ENCODE measurements at regions not wholly inside any gene's neighbourhood (a gene's known extent, or its start where the extent isn't known, plus 50 kb on each side); places are given as distances from the start of the nearest gene placed in this dataset.

DNA sequence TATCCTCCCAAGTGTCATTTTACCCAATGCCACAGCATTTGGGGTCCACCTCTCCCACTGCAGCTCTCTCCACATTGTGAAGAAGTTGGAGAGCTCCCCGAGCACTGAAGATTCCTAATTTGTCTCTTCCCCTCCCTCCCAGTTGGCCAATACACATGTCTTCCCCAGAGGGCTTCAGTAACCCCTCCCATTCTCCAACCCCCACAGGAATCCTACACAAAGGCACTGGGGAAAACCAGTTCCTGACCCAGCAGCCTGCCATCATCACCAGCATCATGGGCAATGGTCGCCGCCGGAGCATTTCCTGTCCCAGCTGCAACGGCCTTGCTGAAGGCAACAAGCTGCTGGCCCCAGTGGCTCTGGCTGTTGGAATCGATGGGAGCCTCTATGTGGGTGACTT lies 87.3 kb upstream of the WWC1 start:
- DNase-seq (ENCODE audit: low spot score) (no peak), FAIRE-seq (no peak)

DNA sequence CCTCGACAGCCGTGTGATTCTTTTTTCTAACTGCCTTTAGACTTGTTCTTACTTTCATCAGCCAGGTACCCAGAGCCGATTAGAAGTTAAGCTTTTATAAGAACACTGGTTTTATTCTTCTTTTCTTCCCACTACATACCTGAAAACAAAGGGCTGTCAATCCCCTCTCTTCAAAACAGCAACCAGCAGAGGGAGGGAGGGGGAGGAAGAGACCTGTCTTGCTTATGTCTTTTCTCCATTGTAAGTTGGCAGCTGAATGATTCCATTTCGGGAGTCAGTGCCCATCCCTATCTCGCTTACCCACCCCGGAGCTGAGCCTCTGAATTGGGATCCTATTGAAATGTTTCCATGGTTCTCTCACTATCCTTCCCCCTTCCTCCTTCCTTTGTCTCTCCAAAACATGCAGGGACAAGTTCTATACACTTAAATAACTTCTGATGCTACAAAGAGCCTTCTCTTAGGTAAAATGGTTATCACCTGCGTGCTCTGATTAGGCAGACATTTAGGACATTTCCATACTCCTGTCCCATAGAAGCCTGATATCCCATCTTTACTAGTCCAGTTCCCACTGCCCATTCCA lies 83.9 kb upstream of the WWC1 start:
- DNase-seq (ENCODE audit: low spot score) = no peak
- no peak for FAIRE-seq

DNA sequence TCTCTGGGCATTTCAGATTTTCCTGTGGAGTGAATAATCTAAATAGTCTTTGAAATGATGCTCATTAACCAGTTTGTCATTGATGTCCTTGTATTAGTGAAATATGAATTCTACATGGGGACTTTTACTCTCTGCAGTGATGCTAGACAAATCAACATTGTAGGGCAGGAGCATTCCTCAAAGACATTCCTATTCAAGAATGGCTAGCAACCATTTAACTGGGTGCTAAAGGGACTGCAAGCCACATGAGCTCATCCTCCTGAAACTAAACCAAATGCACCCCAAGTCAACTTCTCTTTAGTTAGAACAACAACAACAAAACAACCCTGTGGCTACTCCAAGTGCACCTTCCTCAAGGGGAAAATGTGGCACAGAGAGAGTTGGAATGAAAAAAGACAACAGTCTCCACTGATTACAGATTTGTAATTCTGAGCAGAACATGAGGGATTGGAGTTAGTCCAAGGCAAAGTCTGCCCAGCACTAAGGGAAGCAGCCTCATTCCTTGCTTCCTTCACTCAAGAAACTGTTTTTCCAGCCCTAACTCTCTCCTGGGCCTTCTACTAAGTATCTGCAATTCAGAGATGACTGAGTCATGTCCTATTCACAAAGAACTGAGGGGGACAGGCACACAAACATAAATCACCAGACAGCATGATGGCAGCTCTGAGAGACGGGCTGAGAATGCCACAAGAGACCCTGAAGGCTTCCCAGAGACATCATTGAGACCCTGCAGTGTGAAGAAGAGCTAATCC lies 82.0 kb upstream of the WWC1 start:
- no peak for FAIRE-seq

DNA sequence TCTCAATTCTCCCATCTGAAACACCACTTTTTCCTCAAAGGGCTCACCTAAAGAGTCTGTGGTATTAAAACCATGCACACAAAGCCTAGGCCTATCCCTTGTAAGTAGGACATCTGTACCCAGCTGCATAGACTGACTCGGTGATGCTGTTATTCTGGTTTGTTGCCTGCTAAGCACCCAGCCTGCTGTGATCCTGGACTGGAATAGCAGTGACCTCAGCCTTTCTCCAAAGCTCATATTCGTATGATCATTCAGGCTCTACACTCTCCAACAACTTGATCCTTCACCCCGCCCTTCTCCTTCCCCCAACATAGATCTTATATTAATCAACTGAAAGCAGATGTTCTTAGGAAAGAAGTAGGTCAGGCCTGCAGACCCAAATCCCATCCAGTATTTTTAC lies 81.4 kb upstream of the WWC1 start:
- DNase-seq (ENCODE audit: low spot score) (no peak), FAIRE-seq (no peak)

More for the DNA sequence above, 82.0 kb upstream of the WWC1 start:
- DNase-seq (ENCODE audit: low spot score) = no peak

DNA sequence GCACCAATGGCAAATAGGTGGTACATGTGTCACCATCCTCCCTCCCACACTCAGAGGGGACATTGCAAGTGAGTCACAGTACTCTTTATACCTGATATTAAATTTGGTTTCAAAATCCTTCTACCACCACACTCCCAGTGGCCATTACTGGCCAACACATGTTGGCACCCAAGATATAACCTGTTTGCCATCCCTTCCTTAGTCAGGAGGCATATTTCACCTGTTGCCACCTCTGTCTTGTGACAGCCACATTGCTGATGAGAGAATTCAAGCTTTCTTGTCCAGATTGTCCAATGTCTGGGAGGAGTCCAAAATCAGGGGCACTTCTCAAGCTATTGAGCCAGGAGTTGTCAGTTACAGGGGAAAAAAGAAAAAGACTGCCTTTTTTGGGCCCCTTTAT lies 80.2 kb upstream of the WWC1 start:
- no peak for FAIRE-seq
- DNase-seq (ENCODE audit: low spot score) = no peak

DNA sequence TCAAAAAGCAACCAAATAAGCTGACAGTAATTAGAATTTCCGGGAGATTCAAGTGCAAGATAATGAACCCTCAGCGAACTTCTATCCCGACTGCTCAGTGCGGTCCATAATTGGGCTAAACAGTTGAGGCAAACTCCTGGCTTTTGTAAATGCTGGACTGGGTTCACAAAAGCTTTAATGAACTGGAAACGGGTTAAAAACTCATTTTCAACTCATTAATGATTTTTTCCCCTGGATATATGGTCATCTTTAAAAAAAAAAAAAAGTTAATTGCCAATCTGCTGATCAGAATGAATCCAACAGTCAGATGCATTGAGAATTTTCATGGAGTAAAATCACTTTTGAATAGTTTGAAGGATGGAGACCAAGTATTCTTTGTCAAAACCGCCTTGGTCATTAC lies 79.5 kb upstream of the WWC1 start:
- FAIRE-seq (no peak), DNase-seq (ENCODE audit: low spot score) (no peak)

DNA sequence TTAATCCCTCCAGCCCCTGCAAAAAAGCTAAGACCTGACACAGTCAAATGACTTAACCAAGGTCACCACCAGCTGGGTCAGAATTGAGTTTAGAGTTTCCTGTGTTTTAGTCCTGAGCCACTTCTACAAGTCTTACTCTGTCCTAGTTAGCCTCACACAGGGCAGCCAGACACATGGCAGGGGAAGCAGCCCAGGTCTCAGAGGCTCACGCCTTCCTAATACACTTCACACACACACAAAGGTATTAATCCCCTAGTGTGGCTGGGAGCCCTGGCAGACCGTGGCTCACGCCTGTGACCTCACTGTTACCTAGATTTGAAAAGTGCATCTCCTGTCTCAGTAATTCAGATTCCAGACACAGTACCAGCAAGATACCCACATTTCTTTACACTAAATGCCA lies 77.4 kb upstream of the WWC1 start:
- no peak for FAIRE-seq
- DNase-seq (ENCODE audit: low spot score) = no peak

DNA sequence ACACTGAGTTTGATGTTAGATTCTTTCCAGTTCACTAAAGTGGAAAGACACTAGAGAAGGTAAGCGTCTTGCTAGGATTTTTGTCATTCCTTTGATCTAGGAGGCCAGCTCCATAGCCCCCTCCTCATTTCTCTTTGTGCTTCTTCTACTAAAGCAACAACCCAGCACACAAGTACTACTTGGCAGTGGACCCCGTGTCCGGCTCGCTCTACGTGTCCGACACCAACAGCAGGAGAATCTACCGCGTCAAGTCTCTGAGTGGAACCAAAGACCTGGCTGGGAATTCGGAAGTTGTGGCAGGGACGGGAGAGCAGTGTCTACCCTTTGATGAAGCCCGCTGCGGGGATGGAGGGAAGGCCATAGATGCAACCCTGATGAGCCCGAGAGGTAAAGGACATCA lies 76.6 kb upstream of the WWC1 start:
- FAIRE-seq (no peak), DNase-seq (ENCODE audit: low spot score) (no peak)

DNA sequence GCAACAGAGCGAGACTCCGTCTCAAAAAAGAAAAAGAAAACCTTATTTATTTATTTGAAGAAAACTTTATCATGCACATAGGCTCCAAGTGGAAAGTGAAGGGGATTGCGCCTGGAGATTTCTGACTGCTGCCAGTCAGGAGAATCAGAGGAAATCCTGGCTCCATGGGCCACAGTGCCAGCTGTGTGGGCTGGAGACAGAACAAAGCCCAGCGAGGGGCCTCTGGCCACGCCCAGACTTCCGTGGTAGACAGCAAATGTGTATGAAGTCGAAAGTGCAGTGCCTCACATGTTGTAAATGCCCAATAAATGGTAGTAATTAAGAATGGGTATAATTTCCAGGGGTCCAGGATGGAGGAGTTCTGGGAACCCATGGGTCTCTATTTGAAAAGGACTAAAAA lies 75.8 kb upstream of the WWC1 start:
- no peak for FAIRE-seq
- DNase-seq (ENCODE audit: low spot score) = no peak

DNA sequence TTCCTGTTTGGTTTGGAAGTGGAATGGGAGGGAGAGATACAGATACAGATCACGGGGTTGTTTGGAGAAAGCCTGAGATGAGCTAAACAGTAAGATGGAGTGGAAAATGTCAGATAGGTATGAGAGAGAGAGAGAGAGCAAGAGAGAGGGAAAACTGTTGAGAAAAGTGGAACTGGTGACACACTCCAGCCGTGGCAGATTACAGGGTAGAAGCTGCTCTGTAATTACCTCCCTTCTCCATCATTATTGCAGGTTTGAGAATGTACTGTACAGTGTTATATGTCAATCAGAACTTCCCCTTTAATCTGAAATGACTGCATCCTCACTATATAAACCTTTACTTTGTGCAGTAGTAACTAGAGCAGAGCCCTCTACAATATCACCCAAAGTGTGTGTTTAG lies 74.5 kb upstream of the WWC1 start:
- FAIRE-seq = no peak
- DNase-seq (ENCODE audit: low spot score) = no peak

DNA sequence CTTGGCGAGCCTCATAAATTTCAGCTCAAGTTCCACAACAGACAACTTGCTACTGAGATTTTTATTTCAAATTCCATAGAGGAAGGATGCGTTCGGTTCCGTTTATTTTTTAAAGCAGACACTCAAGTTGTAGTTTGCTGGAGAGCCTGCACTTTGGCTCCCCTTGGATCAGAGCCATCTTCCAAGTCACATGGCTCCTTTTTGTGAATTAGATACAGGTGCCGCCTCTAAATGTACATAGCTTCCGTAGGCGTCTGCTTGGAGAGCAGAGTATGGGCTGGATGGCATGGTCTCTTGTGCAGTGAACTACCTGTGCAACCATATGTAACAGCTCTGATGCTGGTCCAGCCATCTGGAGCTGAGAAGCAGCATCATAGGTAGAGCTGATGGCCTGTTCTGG lies 73.9 kb upstream of the WWC1 start:
- no peak for DNase-seq (ENCODE audit: low spot score)
- no peak for FAIRE-seq

DNA sequence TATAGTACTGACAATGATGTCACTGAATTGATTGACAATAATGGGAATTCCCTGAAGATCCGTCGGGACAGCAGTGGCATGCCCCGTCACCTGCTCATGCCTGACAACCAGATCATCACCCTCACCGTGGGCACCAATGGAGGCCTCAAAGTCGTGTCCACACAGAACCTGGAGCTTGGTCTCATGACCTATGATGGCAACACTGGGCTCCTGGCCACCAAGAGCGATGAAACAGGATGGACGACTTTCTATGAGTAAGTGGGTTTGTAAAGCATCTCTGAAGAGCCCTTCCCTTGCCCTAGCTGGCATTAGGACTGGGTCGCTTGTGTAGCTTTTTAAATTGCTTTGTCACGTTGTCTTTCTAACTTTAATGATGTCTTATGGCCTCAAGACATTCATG lies 72.7 kb upstream of the WWC1 start:
- FAIRE-seq (no peak), DNase-seq (ENCODE audit: low spot score) (no peak)

DNA sequence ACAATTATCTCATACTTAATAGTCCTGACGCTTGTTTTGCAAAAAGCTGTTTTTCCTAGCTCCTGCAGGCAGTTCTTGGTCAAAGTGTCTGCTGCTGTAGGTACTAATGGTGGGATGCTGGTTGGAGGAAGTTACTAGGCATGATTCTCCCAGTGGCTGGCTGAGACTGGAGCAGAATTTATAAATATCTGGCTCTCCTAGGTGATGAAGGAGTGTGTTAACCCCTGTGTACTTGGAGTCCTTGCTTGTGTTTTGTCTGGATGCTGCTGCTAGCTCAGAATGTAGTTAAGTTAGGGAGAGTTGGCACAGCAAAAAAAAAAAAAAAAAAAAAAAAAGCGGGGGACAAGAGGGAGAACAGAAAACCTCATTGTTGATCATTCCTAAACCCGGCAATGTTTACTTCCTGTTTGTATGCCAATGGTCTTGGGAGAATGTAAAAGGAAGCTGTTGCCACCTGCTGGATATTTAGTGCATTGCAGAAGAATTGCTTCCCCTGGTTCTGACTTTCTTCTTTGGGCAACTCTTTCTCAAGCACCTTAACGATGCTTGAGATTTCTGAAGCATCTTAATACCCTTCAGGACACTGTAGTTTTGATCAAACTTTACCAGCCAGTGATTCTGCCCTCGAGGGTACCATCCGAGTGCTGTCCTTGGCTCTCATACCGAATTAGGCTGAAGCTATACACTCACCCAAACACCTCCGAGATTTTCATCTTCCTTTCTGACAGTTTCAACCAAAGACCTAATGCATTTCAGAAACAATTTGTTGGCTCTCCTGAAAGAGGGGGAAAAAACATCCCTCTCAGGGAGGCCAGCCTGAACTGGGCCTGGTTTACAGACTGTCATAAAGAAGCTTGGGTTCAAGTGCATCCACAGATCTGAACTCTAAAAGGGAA lies 71.7 kb upstream of the WWC1 start:
- peak; percentile 71 for FAIRE-seq
- DNase-seq (ENCODE audit: low spot score) = peak; percentile 66

DNA sequence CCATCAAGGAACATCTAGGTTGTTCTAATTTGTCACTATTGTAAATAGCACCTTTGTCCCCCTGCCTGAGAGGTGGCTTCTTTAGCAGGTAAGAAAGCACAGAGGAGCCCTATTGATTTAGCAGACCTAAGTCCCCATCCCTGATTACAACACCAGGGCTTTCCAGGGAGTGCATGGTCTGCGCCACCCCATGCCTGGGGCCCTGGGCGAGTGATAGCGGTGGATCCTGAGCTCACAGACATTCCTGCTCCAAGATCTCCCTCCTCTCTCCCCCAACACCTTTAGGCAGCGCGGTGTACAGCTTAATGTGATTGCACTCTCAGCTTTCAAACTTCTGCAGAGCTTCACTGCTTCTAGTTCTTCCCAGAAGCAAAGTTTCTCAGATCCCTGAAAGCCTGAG lies 67.4 kb upstream of the WWC1 start:
- DNase-seq (ENCODE audit: low spot score) = no peak
- FAIRE-seq = no peak

DNA sequence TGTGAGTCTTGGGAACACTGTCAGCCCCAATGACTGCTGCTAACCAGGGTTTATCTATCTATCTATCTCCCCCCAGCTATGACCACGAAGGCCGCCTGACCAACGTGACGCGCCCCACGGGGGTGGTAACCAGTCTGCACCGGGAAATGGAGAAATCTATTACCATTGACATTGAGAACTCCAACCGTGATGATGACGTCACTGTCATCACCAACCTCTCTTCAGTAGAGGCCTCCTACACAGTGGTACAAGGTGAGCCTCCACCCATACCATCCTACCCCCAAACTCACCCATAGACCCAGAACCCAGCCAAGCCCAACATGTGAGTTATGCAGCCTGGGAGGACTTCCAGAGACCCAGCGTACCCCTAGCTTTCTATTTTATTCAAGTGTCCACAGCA lies 65.4 kb upstream of the WWC1 start:
- DNase-seq (ENCODE audit: low spot score) = no peak
- no peak for FAIRE-seq

DNA sequence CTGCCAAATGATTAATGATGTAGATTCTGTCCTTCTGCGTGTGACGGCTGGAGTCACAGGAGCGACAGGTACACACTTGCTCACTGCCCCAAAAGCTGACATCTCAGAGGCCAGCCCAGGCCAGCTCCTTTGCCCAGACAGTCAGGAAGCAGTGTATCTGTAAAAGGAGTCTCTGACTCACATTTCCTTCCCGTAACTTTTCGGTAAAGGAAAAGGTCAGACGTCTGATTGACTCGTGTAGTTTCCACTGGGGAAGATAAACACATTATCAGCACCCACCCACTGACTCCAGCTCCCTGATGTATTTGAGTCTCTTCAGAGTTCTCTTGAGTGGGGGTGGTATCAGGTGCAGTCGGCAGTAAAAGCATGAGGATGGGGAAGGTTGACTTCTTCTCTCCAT lies 64.4 kb upstream of the WWC1 start:
- DNase-seq (ENCODE audit: low spot score) (no peak), FAIRE-seq (no peak)

DNA sequence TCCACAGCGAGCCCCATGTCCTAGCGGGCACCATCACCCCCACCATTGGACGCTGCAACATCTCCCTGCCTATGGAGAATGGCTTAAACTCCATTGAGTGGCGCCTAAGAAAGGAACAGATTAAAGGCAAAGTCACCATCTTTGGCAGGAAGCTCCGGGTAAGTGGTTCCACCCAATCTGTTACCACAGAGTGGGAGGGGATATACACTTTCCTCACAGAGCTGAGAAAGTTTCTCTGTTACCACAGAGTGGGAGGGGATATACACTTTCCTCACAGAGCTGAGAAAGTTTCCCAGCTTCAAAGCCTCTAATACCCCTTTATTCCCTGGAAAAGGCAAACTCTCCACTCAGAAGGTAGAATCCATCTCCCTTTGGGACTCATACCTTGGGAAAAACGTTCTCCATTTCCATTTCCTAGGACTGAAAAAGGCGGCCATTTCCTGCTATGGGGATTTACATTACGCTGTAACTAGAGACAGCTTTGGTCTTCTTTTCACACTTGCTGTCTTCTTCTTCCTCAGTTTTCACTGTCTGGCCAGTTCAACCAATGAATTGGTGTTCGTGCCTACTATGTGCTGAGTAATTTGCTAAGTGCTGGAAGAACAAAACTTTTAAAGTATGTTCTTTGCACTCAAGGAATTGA lies 63.4 kb upstream of the WWC1 start:
- FAIRE-seq (no peak), DNase-seq (ENCODE audit: low spot score) (no peak)

DNA sequence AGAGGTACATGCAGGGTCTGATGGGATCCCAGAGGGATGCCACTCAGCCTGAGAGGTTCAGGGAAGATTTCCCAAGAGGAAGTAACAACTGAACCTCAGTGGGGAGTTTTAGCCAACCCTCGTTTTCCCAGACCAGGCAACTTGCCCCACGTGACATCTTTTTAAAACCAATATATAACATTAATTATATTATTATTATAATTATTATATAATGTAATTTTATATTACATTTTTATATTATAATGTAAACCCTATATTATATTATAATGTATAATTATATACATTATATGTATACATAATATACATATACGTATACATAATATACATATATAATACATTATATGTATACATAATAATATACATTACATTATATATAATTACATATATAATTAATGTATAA lies 62.8 kb upstream of the WWC1 start:
- DNase-seq (ENCODE audit: low spot score) (no peak), FAIRE-seq (peak; percentile 92)

DNA sequence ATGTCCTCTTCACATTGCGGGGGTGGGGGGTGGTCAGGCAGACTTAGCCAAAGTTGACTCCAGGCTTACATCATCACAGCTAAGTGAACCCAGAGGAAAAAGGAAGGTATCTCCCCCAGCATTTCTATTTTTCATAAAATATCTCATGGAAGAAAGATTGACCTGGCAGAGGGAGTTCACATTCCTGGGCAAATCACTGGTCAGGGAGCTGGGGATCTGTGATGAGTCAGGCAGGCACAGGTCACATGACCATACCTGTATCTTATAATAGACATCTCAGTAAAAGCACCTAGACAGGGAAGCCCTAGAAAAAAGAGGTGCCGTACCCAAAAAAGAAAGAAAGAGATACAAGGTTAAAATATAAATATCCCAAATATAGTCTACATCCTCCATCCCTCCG lies 57.3 kb upstream of the WWC1 start:
- peak; percentile 17 for DNase-seq (ENCODE audit: low spot score)
- FAIRE-seq = no peak

DNA sequence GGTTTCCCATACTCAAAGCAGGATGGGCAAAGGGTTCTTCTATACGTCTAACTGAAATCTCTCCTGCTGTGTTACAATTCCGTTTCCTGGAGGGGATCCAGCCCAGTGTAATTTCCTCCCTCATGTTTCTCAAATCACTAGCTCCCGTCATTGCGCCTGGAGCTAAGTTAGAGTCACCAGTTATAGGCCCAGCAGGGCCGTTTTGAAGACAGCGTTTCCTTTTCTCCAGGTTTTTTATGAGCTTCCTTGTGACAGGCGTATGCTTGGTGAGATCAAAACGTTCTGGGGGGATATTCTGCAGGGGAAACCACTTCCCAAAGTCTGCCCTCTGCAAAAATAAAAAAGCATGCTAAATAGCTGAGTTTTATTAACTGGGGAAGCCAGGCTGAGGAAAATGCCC lies 53.0 kb upstream of the WWC1 start:
- FAIRE-seq = no peak
- no peak for DNase-seq (ENCODE audit: low spot score)

DNA sequence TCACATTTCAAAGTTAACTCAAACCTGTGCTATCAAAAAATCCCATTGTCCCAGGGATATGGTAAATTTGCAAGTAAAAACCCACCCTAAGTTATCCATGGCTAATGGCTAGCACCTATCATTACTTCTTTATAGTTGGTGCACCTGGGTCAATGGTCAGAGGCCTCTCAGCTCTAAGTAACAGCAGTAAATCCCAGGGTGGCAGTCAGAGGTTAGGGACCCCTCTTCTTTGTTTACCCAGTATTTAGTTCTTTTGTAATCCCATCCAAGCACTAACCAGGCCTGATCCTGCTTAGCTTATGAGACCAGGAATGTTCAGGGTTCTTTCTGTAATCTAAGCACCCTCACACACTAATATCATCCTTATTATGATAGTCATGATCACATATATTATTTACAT lies 52.1 kb upstream of the WWC1 start:
- no peak for FAIRE-seq
- DNase-seq (ENCODE audit: low spot score) = no peak

All from RCC 7860 (cell line).